T-helper 2 cell (primary cell): ENCODE measurements at regions not wholly inside any gene's neighbourhood (a gene's known extent, or its start where the extent isn't known, plus 50 kb on each side); places are given as distances from the start of the nearest gene placed in this dataset.
"Not testable (repeated sequence)": the region's sequence is repeated elsewhere in the genome, so short reads cannot be mapped to it uniquely, and the experiment has no call there.

ENCODE experiments used
- DNase-seq, 5 experiments: peaks; one replicate each; pipeline versions ENCODE4 v3.0.0 to v3.0.0-alpha.2; 2012 to 2022

- no peak for DNase-seq
Measured at GRCh38 chr2:52083214-52083613, 1051.3 kb upstream of the NRXN1 start.

- DNase-seq, result no peak
Measured at GRCh38 chr2:52082646-52083045, 1050.7 kb upstream of the NRXN1 start.

GRCh38 chr2:52079602-52080001, 1047.7 kb upstream of the NRXN1 start:
- DNase-seq, result no peak

- no peak for DNase-seq
Measured at GRCh38 chr2:52077159-52077558, 1045.2 kb upstream of the NRXN1 start.

- no peak for DNase-seq
Measured at GRCh38 chr2:52074130-52074719, 1042.3 kb upstream of the NRXN1 start.

GRCh38 chr2:52072949-52073348, 1041.0 kb upstream of the NRXN1 start:
- no peak for DNase-seq

GRCh38 chr2:52070665-52071064, 1038.7 kb upstream of the NRXN1 start:
- no peak for DNase-seq

GRCh38 chr2:52064234-52064633, 1032.3 kb upstream of the NRXN1 start:
- no peak for DNase-seq

- DNase-seq, result no peak
Measured at GRCh38 chr2:52054824-52055223, 1022.9 kb upstream of the NRXN1 start.

GRCh38 chr2:52036853-52037252, 1004.9 kb upstream of the NRXN1 start:
- DNase-seq, result no peak

- DNase-seq, result no peak
Measured at GRCh38 chr2:52036024-52036423, 1004.1 kb upstream of the NRXN1 start.

- no peak for DNase-seq
Measured at GRCh38 chr2:52035391-52035790, 1003.5 kb upstream of the NRXN1 start.

GRCh38 chr2:52034706-52035105, 1002.8 kb upstream of the NRXN1 start:
- no peak for DNase-seq

GRCh38 chr2:52022006-52022405, 990.1 kb upstream of the NRXN1 start:
- DNase-seq, result no peak

- no peak for DNase-seq
Measured at GRCh38 chr2:52017646-52018235, 985.8 kb upstream of the NRXN1 start.

GRCh38 chr2:52006821-52007366, 975.0 kb upstream of the NRXN1 start:
- not testable (repeated sequence) for DNase-seq

- no peak for DNase-seq
Measured at GRCh38 chr2:52000151-52000855, 968.4 kb upstream of the NRXN1 start.

- DNase-seq, result no peak
Measured at GRCh38 chr2:51998890-51999289, 967.0 kb upstream of the NRXN1 start.

- DNase-seq, result no peak
Measured at GRCh38 chr2:51997571-51997970, 965.6 kb upstream of the NRXN1 start.

- no peak for DNase-seq
Measured at GRCh38 chr2:51995293-51995692, 963.4 kb upstream of the NRXN1 start.

GRCh38 chr2:51994123-51994763, 962.3 kb upstream of the NRXN1 start:
- no peak for DNase-seq

- no peak for DNase-seq
Measured at GRCh38 chr2:51990684-51991083, 958.8 kb upstream of the NRXN1 start.

GRCh38 chr2:51986101-51986500, 954.2 kb upstream of the NRXN1 start:
- DNase-seq, result no peak

- DNase-seq, result no peak
Measured at GRCh38 chr2:51981783-51982182, 949.9 kb upstream of the NRXN1 start.
